Muscle of leg (tissue), 3 donors: ENCODE measurements at regions not wholly inside any gene's neighbourhood (a gene's known extent, or its start where the extent isn't known, plus 50 kb on each side); places are given as distances from the start of the nearest gene placed in this dataset.

Source experiments
- DNase-seq: peaks from one replicate; pipeline ENCODE4 v3.0.0; 2013
- H3K27ac ChIP-seq: one replicate; pipeline ENCODE4 v1.5.1; 2013; ENCODE audit warnings: mild to moderate bottlenecking, low read length, control low read depth
- H3K27me3 ChIP-seq: one replicate; pipeline ENCODE4 v1.6.1; 2013; ENCODE audit warnings: low read length; ENCODE audit not compliant: control insufficient read depth, insufficient read depth
- H3K36me3 ChIP-seq: one replicate; pipeline ENCODE4 v1.6.1; 2013; ENCODE audit warnings: low read length; ENCODE audit not compliant: control insufficient read depth, insufficient read depth
- H3K4me1 ChIP-seq: one replicate; pipeline ENCODE4 v1.6.1; 2013; ENCODE audit warnings: low read length; ENCODE audit not compliant: control insufficient read depth, insufficient read depth
- H3K4me3 ChIP-seq: one replicate; pipeline ENCODE4 v1.5.1; 2013; ENCODE audit warnings: low read length, control low read depth
- H3K9me3 ChIP-seq: replicated peaks from 2 replicates; pipeline ENCODE4 v1.6.1; 2013; ENCODE audit warnings: low read depth, low read length; ENCODE audit not compliant: control insufficient read depth
- whole genome bisulfite sequencing: methylation state at CpG from one replicate; pipeline ENCODE4 v1.1.5; 2013; ENCODE audit warnings: missing lambda C conversion rate; ENCODE audit not compliant: insufficient coverage; 5-methylcytosine and 5-hydroxymethylcytosine counted together

DNA sequence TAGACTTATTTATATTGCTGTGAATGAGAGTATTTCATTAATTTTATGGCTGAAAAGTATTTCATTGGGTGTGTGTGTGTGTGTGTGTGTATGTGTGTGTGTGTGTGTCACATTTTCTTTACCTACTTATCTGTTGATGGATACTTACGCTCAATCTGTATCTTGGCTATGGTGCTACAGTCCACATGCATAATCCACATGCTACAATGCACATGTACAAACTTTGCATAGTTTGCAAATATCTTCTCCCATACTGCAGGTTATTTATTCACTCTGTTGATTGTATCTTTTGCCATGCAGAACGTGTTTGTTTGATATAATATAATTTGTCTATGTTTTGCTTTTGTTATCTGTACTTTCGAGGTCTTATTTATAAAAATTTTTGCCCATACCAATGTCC, 167.8 kb downstream of the RAB28 start:
- DNase-seq: no peak
- H3K9me3 ChIP-seq: peaks cover 2% of the 10 kb centered on the region
- WGBS: no CpG with 5 or more reads among the region's 3 CpGs
- no peaks in the 10 kb centered on the region for H3K4me1 ChIP-seq
- no peaks in the 10 kb centered on the region for H3K36me3 ChIP-seq
- no peaks in the 10 kb centered on the region for H3K27me3 ChIP-seq
- no peak overlapping the region for H3K4me3 ChIP-seq
- H3K27ac ChIP-seq: no peak overlapping the region

DNA sequence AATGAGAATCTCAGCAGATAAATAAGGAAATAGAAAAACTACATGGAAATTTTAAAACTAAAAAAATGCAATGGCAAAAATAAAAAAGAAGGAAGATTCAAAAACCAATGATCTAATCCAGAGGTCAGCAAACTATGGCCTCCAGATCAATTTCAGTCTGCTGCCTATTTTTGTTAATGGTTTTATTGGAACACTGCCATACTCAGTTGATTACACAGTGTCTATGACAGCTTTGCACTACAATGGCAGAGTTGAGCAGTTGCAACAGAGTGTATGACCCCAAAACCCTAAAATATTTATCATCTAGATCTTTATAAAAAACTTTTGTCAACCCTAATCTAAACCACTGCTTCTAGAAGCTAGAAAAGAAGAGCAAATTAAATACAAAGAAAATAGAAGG, 170.3 kb downstream of the RAB28 start:
- Histone ChIP-seq H3K27ac (no peak overlapping the region), H3K4me3 (no peak overlapping the region), H3K9me3 (no peaks in the 10 kb centered on the region), H3K27me3 (no peaks in the 10 kb centered on the region), H3K4me1 (no peaks in the 10 kb centered on the region), H3K36me3 (no peaks in the 10 kb centered on the region)
- DNase-seq: no peak

DNA sequence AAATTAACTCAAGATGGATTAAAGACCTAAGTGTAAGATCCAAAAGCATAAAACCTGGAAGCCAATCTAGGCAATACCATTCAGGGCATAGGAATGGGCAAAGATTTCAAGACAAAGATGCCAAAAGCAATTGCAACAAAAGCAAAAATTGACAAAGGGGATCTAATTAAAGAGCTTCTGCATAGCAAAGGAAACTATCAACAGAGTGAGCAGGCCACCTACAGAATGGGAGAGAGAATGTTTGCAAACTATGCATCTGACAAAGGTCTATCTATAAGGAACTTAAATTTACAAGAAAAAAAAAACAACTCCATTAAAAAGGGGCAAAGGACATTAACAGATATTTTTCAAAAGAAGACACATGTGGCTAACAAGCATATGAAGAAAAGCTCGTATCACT, 171.9 kb downstream of the RAB28 start:
- H3K4me3 ChIP-seq: no peak overlapping the region
- H3K36me3 ChIP-seq: no peaks in the 10 kb centered on the region
- no CpG with 5 or more reads among the region's 1 CpG for WGBS
- no peak overlapping the region for H3K27ac ChIP-seq
- no peaks in the 10 kb centered on the region for H3K27me3 ChIP-seq
- no peaks in the 10 kb centered on the region for H3K4me1 ChIP-seq
- DNase-seq: no peak
- no peaks in the 10 kb centered on the region for H3K9me3 ChIP-seq

DNA sequence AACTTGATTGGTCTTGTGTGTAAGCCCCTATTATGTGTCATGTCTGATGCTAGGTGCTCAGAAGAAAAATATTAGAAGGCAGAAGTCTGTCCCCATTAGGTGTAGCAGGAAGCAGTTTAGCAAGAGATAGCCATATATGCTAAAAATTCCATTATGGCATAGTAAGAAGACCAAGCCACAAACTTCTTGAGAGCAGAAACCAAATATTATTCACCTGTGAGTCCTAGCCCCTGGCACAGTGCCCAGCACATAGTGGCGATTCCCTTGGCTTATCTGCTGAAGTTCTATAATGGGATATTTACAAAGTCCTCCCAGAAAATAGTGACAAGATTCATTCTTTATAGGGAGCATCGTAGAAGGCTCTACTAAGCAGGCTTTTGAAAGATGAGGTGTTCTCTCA, 174.4 kb downstream of the RAB28 start:
- no peaks in the 10 kb centered on the region for H3K4me1 ChIP-seq
- no peaks in the 10 kb centered on the region for H3K9me3 ChIP-seq
- DNase-seq: no peak
- no peaks in the 10 kb centered on the region for H3K36me3 ChIP-seq
- WGBS: no CpG with 5 or more reads among the region's 2 CpGs
- no peak overlapping the region for H3K4me3 ChIP-seq
- no peak overlapping the region for H3K27ac ChIP-seq
- H3K27me3 ChIP-seq: no peaks in the 10 kb centered on the region

DNA sequence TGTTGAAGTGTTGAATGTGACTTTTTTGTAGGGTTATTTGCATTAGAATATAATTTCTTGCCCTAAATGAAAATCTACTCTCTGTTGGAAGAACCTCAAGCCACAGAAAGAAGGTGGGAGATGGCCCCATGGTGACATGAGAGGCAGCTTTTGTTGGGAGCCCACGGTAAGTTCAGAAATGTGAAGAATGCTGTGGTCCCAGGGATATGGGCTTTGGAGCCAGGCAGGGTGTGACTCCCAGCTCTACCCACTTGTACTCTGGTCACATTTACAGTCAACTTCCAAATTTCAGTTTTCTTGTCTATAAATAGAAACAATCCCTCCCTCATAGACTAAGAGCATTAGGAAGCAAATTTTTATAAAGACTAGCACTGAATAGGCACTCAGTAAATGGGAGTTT, 177.8 kb downstream of the RAB28 start:
- Histone ChIP-seq H3K4me3 (no peak overlapping the region), H3K9me3 (no peaks in the 10 kb centered on the region), H3K27me3 (no peaks in the 10 kb centered on the region), H3K27ac (no peak overlapping the region), H3K4me1 (no peaks in the 10 kb centered on the region), H3K36me3 (no peaks in the 10 kb centered on the region)
- no peak for DNase-seq
- no CpG with 5 or more reads among the region's 1 CpG for WGBS

DNA sequence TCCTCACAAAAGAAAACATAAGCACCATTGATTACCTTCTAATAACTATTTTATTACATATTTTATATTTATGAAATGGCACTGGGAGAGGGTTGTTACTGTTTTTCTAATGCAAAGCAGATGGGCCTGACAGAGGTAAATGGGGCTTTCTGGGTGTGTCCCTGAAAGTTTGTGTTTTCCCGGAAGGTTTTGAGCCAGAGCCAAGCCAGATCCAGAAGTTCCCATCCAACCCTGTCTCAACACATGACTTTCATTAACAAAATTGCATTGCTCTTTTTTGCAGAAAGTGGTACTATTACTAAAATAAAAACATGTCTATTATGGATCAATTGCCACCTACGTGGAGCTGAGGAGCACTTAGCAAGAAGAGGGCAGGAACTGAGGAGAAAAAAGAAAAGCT, 181.3 kb downstream of the RAB28 start:
- Histone ChIP-seq H3K4me3 (no peak overlapping the region), H3K27me3 (no peaks in the 10 kb centered on the region), H3K9me3 (peaks cover 10% of the 10 kb centered on the region), H3K27ac (no peak overlapping the region), H3K36me3 (no peaks in the 10 kb centered on the region), H3K4me1 (no peaks in the 10 kb centered on the region)
- no CpG with 5 or more reads among the region's 2 CpGs for WGBS
- DNase-seq: peak; percentile 57

DNA sequence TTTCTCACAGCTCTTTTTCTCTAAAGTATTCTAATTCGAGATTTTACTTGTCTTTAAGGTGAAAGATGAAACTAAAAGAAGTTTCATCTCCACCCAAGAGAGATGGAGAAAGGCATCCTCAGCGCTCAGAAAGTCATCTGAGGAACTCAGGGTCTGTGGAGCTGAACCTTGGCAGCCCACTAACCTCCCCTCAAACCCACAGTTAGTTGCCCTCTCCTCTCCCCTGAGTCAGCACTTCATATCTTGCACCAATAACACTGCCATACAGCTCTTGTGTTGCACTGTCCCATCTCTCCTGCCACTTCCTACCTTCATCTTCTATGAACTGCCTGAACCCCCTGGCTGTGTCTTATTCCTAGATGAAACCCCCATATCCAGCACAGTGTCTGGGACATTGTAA, 184.8 kb downstream of the RAB28 start:
- Histone ChIP-seq H3K4me1 (no peaks in the 10 kb centered on the region), H3K4me3 (no peak overlapping the region), H3K27me3 (no peaks in the 10 kb centered on the region), H3K9me3 (peaks cover 18% of the 10 kb centered on the region), H3K36me3 (no peaks in the 10 kb centered on the region), H3K27ac (no peak overlapping the region)
- no peak for DNase-seq
- no CpG with 5 or more reads among the region's 2 CpGs for WGBS

DNA sequence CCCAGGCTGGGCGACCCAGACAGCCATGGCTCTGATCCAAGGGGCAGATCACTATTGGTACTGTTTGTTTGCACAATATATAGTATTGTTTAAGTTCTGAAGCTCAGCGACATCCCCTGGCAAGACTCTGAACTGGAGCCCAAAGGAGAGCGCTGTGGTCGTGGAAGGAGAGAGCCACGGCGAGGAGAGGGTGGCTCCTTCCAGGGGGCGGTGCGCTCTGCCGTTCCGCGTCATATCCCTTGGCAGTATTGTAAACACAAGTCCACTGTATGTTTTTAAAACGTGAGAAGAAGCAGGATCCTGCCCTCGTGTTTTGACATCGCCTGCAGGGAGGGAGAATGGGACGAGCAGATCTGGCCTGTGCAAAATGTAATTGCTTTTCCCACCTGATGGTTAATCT, 185.5 kb downstream of the RAB28 start:
- Histone ChIP-seq H3K9me3 (peaks cover 18% of the 10 kb centered on the region), H3K4me1 (no peaks in the 10 kb centered on the region), H3K36me3 (no peaks in the 10 kb centered on the region), H3K4me3 (no peak overlapping the region), H3K27me3 (no peaks in the 10 kb centered on the region), H3K27ac (no peak overlapping the region)
- no peak for DNase-seq
- WGBS: 88% methylated on average over 15 of the region's 15 CpGs

DNA sequence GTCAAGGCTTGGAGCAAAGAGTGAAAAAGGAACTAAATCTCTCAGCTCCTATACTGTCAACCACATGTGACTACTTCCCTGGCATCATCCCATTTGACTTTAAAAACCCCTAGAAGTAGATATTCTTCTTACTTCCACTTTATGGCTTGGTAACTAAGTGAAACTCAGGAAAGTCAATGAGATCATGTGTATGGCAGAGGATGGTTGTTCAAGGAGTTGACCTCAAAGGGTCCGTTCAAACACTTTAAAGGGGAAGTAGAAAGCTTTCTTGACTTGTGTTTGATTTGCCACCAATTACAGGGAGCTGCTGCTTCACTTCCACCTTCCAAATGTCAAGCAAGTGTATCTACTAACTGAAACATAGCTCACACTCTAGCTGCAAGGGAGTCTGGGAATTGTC, 187.2 kb downstream of the RAB28 start:
- peaks cover 18% of the 10 kb centered on the region for H3K9me3 ChIP-seq
- no peaks in the 10 kb centered on the region for H3K36me3 ChIP-seq
- WGBS: no CpG with 5 or more reads among the region's 1 CpG
- no peak overlapping the region for H3K27ac ChIP-seq
- H3K4me1 ChIP-seq: no peaks in the 10 kb centered on the region
- no peak overlapping the region for H3K4me3 ChIP-seq
- DNase-seq: no peak
- H3K27me3 ChIP-seq: no peaks in the 10 kb centered on the region

DNA sequence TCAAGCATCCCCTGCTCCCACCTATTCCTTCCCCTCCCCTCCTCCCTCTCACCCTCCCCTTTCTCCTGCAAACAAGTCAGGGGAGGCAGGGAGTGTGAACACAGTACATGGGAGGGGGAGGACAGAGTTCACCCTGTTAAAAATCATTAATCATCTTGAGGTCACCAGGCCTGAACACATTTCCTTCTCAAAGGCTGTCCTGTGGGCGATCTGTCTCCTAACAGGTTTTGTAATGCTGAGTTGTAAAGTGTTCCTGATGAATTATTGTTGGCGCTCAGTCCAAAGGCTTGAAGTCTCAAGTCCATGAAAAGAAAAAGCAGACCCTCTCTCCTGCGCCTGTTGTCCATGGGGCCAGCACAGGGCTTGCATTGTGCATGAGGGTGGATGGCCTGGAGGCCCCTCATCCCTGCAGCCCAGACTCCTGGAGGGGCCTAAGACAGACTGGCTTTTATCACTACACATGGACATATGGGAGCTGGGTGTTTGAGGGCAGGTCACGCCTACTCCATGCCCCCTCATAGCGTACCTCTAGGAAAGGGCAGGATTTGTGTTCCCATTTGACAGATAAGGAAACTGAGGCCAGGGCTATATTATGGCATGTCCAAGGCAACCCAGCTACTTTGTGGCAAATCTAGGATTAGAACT, 189.1 kb downstream of the RAB28 start:
- DNase-seq: no peak
- Histone ChIP-seq H3K27ac (no peak overlapping the region), H3K4me1 (no peaks in the 10 kb centered on the region), H3K27me3 (no peaks in the 10 kb centered on the region), H3K36me3 (no peaks in the 10 kb centered on the region), H3K4me3 (no peak overlapping the region), H3K9me3 (peaks cover 19% of the 10 kb centered on the region)
- WGBS: 72% methylated on average over 3 of the region's 5 CpGs

DNA sequence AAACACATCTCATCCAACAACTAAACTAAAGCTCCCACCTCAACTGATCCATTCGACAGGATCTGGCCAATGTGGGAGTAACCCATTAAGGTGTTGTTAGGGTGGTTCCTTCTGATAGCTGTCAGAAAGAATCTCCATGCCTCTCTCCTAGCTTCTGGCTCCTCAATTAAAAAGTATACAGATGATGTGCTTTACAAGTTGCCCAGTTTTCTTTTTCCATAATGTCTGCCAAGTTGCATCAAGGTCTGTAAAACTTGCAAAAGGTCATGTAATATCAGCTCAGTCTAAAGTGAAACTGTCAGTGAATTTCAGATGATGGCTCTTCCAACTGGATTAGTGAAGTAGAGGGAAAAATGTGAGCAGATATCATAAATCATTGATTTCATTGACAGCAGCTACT, 191.8 kb downstream of the RAB28 start:
- Histone ChIP-seq H3K36me3 (no peaks in the 10 kb centered on the region), H3K4me3 (no peak overlapping the region), H3K4me1 (no peaks in the 10 kb centered on the region), H3K27ac (no peak overlapping the region), H3K9me3 (peaks cover 10% of the 10 kb centered on the region), H3K27me3 (no peaks in the 10 kb centered on the region)
- peak; percentile 6 for DNase-seq
- WGBS: no CpG with 5 or more reads among the region's 1 CpG
